Transverse colon (tissue), 4 donors: ENCODE measurements at regions not wholly inside any gene's neighbourhood (a gene's known extent, or its start where the extent isn't known, plus 50 kb on each side); places are given as distances from the start of the nearest gene placed in this dataset.

Source experiments
- DNase-seq: peaks from one replicate; pipeline ENCODE4 v3.0.0-alpha.2; 2019
- H3K27ac ChIP-seq, 4 donors: fragments of 200-600 bp; sonication (generic); 2 replicates each; pipeline ENCODE4 v1.5.1; 2016 to 2018; ENCODE audit warnings: inconsistent platforms in 4 of 4
- H3K27me3 ChIP-seq: fragments of 200-600 bp; sonication (generic); 2 replicates; pipeline ENCODE4 v1.5.1; 2017; ENCODE audit warnings: inconsistent platforms
- H3K36me3 ChIP-seq, 4 donors: fragments of 200-600 bp; sonication (generic); 2 replicates each; pipeline ENCODE4 v1.5.1; 2017 to 2019; ENCODE audit warnings: inconsistent platforms in 4 of 4
- H3K4me1 ChIP-seq, 4 donors: fragments of 200-600 bp; sonication (generic); 2 replicates each; pipeline ENCODE4 v1.5.1; 2017 to 2020; ENCODE audit warnings: inconsistent platforms in 4 of 4
- H3K4me3 ChIP-seq, 4 donors: fragments of 200-600 bp; sonication (generic); 1 replicate in 1 of 4; 2 replicates in 3 of 4; pipeline versions ENCODE4 v1.5.1 to v1.6.1; 2017 to 2019; ENCODE audit warnings: inconsistent platforms in 4 of 4
- H3K9me3 ChIP-seq, 2 donors: fragments of 200-600 bp; sonication (generic); 2 replicates each; pipeline ENCODE4 v1.5.1; 2017 to 2019; ENCODE audit warnings: inconsistent platforms in 2 of 2
- CTCF ChIP-seq, 5 experiments: fragments of 200-600 bp in 3 of 5; fragments of 450-650 bp in 2 of 5; sonication (generic) in 3 of 5; IDR thresholded peaks; 1 replicate in 2 of 5; 2 replicates in 3 of 5; pipeline ENCODE4 v1.5.1; 2016 to 2017; ENCODE audit warnings: antibody characterized with exemption in 5 of 5, inconsistent platforms in 3 of 5, mild to moderate bottlenecking in 2 of 5, moderate library complexity in 1 of 5
- EP300 ChIP-seq: sonication (generic); formaldehyde crosslinking; IDR thresholded peaks from one replicate; pipeline ENCODE4 v1.6.1; 2017; ENCODE audit warnings: antibody characterized with exemption, low read depth
- POLR2A ChIP-seq: fragments of 450-650 bp; IDR thresholded peaks from one replicate; pipeline ENCODE4 v1.6.1; 2016; ENCODE audit warnings: antibody characterized with exemption, mild to moderate bottlenecking, moderate library complexity
- POLR2AphosphoS5 ChIP-seq, 3 donors: sonication (generic); formaldehyde crosslinking; IDR thresholded peaks; one replicate each; pipeline ENCODE4 v1.6.1; 2016; ENCODE audit warnings: antibody characterized with exemption in 3 of 3
- WGBS, 2 donors: methylation state at CpG; one replicate each; pipeline ENCODE4 v1.1.5; 2018; ENCODE audit warnings: low coverage in 1 of 2; 5-methylcytosine and 5-hydroxymethylcytosine counted together
- in situ Hi-C, 4 donors: fragments of 200-750 bp; cut with MboI; loops; one replicate each; pipeline versions ENCODE4 v1.15.0 to v1.15.1; 2017; ENCODE audit warnings: low sequenced_read_pairs in 3 of 4, low pct_ligation_motif_present in 1 of 4, low pct_unique_long_range_greater_than_20kb in 1 of 4
- intact Hi-C: fragments of 100-400 bp; cut with DNase I; formaldehyde crosslinking; loops from one replicate; pipeline ENCODE4 v1.15.1; 2023; ENCODE audit warnings: low total_unique reads

GRCh38 chr5:33073881-33074327 lies 362.8 kb downstream of the NPR3 start:
- in situ Hi-C loops (no loop called here), intact Hi-C loops (no loop called here)
- Histone ChIP-seq H3K27ac (no peak overlapping the region), H3K4me1 (no peaks in the 10 kb centered on the region), H3K36me3 (no peaks in the 10 kb centered on the region), H3K27me3 (no peaks in the 10 kb centered on the region), H3K4me3 (no peak overlapping the region), H3K9me3 (no peaks in the 10 kb centered on the region)
- DNase-seq = no peak
- WGBS, 2 donors = 68 to 88% methylated on average over 3 of the region's 3 CpGs
- TF ChIP-seq CTCF (IDR thresholded peaks at IDR 0.05) = no peak
- TF ChIP-seq POLR2AphosphoS5 (IDR thresholded peaks at IDR 0.05) = no peak
- no peak for TF ChIP-seq EP300
- no peak for TF ChIP-seq POLR2A

DNA sequence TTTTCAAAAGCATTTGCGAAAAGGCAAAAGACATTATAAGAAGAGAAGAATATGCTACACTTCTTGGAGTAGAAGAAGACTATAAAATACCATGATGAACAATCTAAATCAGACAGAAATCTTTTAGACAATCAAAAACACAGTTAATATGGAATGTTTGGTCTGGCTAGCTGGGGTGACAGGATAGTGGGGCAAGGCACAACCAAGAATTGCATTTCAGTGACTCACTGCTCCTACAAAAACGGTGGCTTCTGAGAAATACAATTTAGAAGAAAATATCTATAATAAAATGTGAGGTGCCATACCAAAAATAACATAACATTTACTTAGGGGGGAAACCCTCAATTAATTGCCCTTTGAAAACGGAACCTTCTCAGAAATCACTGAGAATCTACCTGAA lies 363.4 kb downstream of the NPR3 start:
- in situ Hi-C loops = no loop called here
- Histone ChIP-seq H3K27ac (no peak overlapping the region), H3K36me3 (no peaks in the 10 kb centered on the region), H3K4me1 (no peaks in the 10 kb centered on the region), H3K9me3 (no peaks in the 10 kb centered on the region), H3K27me3 (no peaks in the 10 kb centered on the region), H3K4me3 (no peak overlapping the region)
- TF ChIP-seq EP300 = no peak
- no peak for TF ChIP-seq POLR2A
- no peak for TF ChIP-seq POLR2AphosphoS5 (IDR thresholded peaks at IDR 0.05)
- no peak for TF ChIP-seq CTCF (IDR thresholded peaks at IDR 0.05)
- intact Hi-C loops = no loop called here
- 72 to 79% methylated on average over 3 of the region's 3 CpGs for WGBS, 2 donors
- no peak for DNase-seq

DNA sequence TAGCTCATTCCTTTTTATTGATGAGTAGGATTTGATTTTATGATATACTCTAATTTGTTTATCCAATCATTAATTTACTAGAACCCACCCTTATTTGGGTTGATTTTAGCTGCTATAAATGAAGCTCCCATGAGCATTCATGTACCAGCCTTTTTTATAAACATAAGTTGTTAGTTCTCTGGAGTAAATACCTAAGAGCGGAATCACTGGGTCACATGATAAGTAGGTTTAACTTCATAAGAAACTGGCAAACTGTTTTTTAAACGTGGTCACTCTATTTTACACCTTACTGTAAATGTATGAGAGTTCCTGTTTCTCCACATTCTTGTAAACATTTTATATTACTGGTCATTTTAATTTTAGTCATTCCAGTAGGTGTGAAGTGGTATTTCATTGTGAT lies 364.6 kb downstream of the NPR3 start:
- Histone ChIP-seq H3K4me1 (no peaks in the 10 kb centered on the region), H3K9me3 (no peaks in the 10 kb centered on the region), H3K4me3 (no peak overlapping the region), H3K27ac (no peak overlapping the region), H3K36me3 (no peaks in the 10 kb centered on the region), H3K27me3 (no peaks in the 10 kb centered on the region)
- TF ChIP-seq CTCF (IDR thresholded peaks at IDR 0.05) (no peak), EP300 (no peak), POLR2AphosphoS5 (IDR thresholded peaks at IDR 0.05) (no peak), POLR2A (no peak)
- 56 to 58% methylated on average over 2 of the region's 2 CpGs for WGBS, 2 donors
- DNase-seq = no peak
- intact Hi-C loops = no loop called here
- in situ Hi-C loops = no loop called here

DNA sequence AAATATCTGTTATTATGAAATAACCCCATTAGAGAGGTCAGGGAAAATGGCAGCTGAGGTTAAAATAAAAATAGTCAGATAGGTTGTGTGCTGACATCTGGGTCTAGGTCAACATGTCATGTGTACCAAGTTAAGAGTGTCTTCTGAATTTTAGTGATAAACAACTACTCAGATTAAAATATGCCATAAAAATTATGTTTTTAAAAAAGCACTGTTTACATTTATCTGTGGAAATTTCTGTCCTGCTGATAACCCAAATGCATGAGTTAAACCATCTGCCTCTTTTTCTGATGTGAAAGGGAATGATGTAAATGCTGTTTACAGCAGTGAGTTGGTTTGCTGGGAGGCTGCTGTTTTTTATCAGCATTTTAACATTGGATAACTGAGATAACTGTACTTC lies 361.2 kb upstream of the TARS1 start:
- H3K9me3 ChIP-seq = no peaks in the 10 kb centered on the region

More for the DNA sequence above, 361.2 kb upstream of the TARS1 start:
- in situ Hi-C loops = no loop called here
- no peak overlapping the region for H3K4me3 ChIP-seq
- TF ChIP-seq POLR2A (no peak), EP300 (no peak), POLR2AphosphoS5 (IDR thresholded peaks at IDR 0.05) (no peak), CTCF (IDR thresholded peaks at IDR 0.05) (no peak)
- no peaks in the 10 kb centered on the region for H3K4me1 ChIP-seq
- intact Hi-C loops = no loop called here
- no peak for DNase-seq
- no peaks in the 10 kb centered on the region for H3K27me3 ChIP-seq
- H3K36me3 ChIP-seq = no peaks in the 10 kb centered on the region
- H3K27ac ChIP-seq = no peak overlapping the region
